Frontal cortex (tissue), 3 donors: ENCODE measurements at regions not wholly inside any gene's neighbourhood (a gene's known extent, or its start where the extent isn't known, plus 50 kb on each side); places are given as distances from the start of the nearest gene placed in this dataset.

Experiments
- DNase-seq, 2 donors: peaks; one replicate each; pipeline ENCODE4 v3.0.0; 2012; ENCODE audit warnings: low spot score in 2 of 2
- FAIRE-seq: peaks from 2 replicates; lab custom pipeline; 2012; peaks lifted over from hg19 to GRCh38; lab: Jason Lieb, UNC
- donor health status: control.
- donor health status: control.
- donor health status: control.

GRCh38 chr18:51666763-51667191 is 469.3 kb upstream of the MEX3C start:
- FAIRE-seq (no peak), DNase-seq (peak in 1 of 2 donors; percentile 17)

- DNase-seq (peak in 1 of 2 donors; percentile 29), FAIRE-seq (no peak)
These were observed 470.6 kb upstream of the MEX3C start for GRCh38 chr18:51668101-51668500.

- no peak for DNase-seq
- no peak for FAIRE-seq
These were observed 471.1 kb upstream of the MEX3C start for GRCh38 chr18:51668607-51669006.

GRCh38 chr18:51686590-51686989 is 489.1 kb upstream of the MEX3C start:
- DNase-seq (no peak), FAIRE-seq (no peak)

- DNase-seq (no peak), FAIRE-seq (no peak)
These were observed 490.5 kb upstream of the MEX3C start for GRCh38 chr18:51687845-51688585.

GRCh38 chr18:51692612-51693011 is 495.1 kb upstream of the MEX3C start:
- no peak for DNase-seq
- no peak for FAIRE-seq

GRCh38 chr18:51711298-51711889 is 513.9 kb upstream of the MEX3C start:
- FAIRE-seq = no peak
- no peak for DNase-seq

- FAIRE-seq = no peak
- DNase-seq = no peak
These were observed 515.3 kb upstream of the MEX3C start for GRCh38 chr18:51712821-51713220.

- no peak for FAIRE-seq
- DNase-seq = no peak
These were observed 518.8 kb upstream of the MEX3C start for GRCh38 chr18:51716277-51716676.

GRCh38 chr18:51721388-51721787 is 523.9 kb upstream of the MEX3C start:
- FAIRE-seq (no peak), DNase-seq (no peak)

- no peak for FAIRE-seq
- DNase-seq = no peak
These were observed 524.5 kb upstream of the MEX3C start for GRCh38 chr18:51721996-51722395.

GRCh38 chr18:51724790-51725721 is 527.6 kb upstream of the MEX3C start:
- no peak for FAIRE-seq
- DNase-seq = no peak

- no peak for FAIRE-seq
- DNase-seq = no peak
These were observed 529.1 kb upstream of the MEX3C start for GRCh38 chr18:51726614-51727013.

- DNase-seq (no peak), FAIRE-seq (no peak)
These were observed 530.3 kb upstream of the MEX3C start for GRCh38 chr18:51727780-51728179.

GRCh38 chr18:51731070-51731469 is 533.6 kb upstream of the MEX3C start:
- DNase-seq (no peak), FAIRE-seq (no peak)

- FAIRE-seq = no peak
These were observed 537.1 kb upstream of the MEX3C start for GRCh38 chr18:51734576-51734975.

GRCh38 chr18:51739044-51739666 is 541.7 kb upstream of the MEX3C start:
- DNase-seq = no peak
- FAIRE-seq = no peak

More at GRCh38 chr18:51734576-51734975, 537.1 kb upstream of the MEX3C start:
- no peak for DNase-seq

GRCh38 chr18:51751901-51752300 is 554.4 kb upstream of the MEX3C start:
- FAIRE-seq (no peak), DNase-seq (no peak)

GRCh38 chr18:51753365-51754057 is 556.0 kb upstream of the MEX3C start:
- FAIRE-seq (no peak), DNase-seq (no peak)

- no peak for DNase-seq
- no peak for FAIRE-seq
These were observed 557.1 kb upstream of the MEX3C start for GRCh38 chr18:51754566-51754965.
